Osteocyte (in vitro differentiated cells): ENCODE measurements at regions not wholly inside any gene's neighbourhood (a gene's known extent, or its start where the extent isn't known, plus 50 kb on each side); places are given as distances from the start of the nearest gene placed in this dataset.

Experiments used
- DNase-seq: peaks from one replicate; pipeline ENCODE4 v3.0.0; 2021; ENCODE audit warnings: mixed read lengths; ENCODE audit not compliant: unreplicated experiment; ENCODE audit errors: extremely low spot score
- H3K27ac Mint-ChIP-seq: one replicate; pipeline ENCODE4 v1.8.0; 2021; ENCODE audit warnings: mild to moderate bottlenecking, mixed read lengths; ENCODE audit not compliant: unreplicated experiment
- H3K27me3 Mint-ChIP-seq: one replicate; pipeline ENCODE4 v1.8.0; 2021; ENCODE audit warnings: mixed read lengths; ENCODE audit not compliant: unreplicated experiment
- H3K36me3 Mint-ChIP-seq: one replicate; pipeline ENCODE4 v1.8.0; 2021; ENCODE audit warnings: mixed read lengths; ENCODE audit not compliant: unreplicated experiment
- H3K4me1 Mint-ChIP-seq: one replicate; pipeline ENCODE4 v1.8.0; 2021; ENCODE audit warnings: mixed read lengths; ENCODE audit not compliant: unreplicated experiment
- H3K4me3 Mint-ChIP-seq: one replicate; pipeline ENCODE4 v1.8.0; 2021; ENCODE audit warnings: mild to moderate bottlenecking, moderate library complexity, mixed read lengths; ENCODE audit not compliant: unreplicated experiment
- H3K9me3 Mint-ChIP-seq: one replicate; pipeline ENCODE4 v1.8.0; 2021; ENCODE audit warnings: mixed read lengths; ENCODE audit not compliant: unreplicated experiment
- TF ChIP-seq, protein P1 (sequence below): fragments of 200-600 bp; sonication (generic); IDR thresholded peaks from 2 replicates; pipeline ENCODE4 v1.5.0; 2021; ENCODE audit warnings: antibody characterized with exemption, mild to moderate bottlenecking, moderate library complexity

DNA sequence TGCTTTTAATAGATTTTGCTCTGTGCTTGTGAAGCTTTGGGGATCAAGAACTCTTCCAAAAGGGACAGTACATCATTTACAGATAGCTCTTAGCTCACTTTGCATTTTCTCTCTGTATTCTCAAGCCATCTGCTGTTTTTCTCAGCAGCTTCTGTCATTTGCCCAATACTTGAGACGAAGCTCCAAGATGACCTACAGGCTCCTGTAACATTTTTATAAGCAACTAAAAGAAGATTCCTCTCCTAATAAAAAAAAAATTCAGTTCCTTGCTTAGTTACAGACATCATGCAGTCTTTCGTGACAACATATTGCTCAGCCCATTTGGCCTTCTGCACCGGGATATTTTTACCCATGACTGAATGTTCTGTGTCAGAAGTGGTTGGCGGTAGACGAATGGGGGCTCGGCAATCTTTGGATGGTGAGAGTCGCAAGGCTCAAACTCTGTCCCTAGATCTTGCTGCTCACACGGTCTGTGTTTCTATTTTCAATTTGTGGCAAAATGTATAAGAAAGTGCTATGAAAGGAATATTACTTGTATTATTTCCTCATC is 215.6 kb downstream of the FSCB start:
- Mint-ChIP-seq H3K4me3 (no peak overlapping the region), H3K27me3 (peaks cover 7% of the 10 kb centered on the region), H3K4me1 (no peaks in the 10 kb centered on the region), H3K9me3 (no peaks in the 10 kb centered on the region), H3K27ac (no peak overlapping the region), H3K36me3 (no peaks in the 10 kb centered on the region)
- no peak for DNase-seq
- TF ChIP-seq, protein P1, sequence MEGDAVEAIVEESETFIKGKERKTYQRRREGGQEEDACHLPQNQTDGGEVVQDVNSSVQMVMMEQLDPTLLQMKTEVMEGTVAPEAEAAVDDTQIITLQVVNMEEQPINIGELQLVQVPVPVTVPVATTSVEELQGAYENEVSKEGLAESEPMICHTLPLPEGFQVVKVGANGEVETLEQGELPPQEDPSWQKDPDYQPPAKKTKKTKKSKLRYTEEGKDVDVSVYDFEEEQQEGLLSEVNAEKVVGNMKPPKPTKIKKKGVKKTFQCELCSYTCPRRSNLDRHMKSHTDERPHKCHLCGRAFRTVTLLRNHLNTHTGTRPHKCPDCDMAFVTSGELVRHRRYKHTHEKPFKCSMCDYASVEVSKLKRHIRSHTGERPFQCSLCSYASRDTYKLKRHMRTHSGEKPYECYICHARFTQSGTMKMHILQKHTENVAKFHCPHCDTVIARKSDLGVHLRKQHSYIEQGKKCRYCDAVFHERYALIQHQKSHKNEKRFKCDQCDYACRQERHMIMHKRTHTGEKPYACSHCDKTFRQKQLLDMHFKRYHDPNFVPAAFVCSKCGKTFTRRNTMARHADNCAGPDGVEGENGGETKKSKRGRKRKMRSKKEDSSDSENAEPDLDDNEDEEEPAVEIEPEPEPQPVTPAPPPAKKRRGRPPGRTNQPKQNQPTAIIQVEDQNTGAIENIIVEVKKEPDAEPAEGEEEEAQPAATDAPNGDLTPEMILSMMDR, result no peak

DNA sequence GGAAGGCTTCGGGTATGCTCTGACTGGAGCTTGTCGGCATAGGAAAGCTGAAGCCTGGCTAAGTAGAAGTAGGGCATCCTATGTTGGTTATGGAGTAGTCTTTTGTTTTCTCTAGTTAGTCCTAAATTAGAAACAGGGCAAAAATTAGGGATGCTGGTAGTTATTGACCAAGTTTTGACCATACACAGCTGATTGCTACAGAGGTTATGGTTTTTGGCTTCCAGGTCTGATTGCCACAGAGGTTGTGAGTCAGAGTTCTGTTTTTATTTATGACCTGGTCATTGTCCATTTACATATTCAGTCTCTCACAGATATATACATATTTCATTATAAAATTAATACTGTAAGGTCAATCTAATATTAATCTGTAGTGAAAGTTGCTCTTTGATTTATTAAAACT is 219.2 kb downstream of the FSCB start:
- DNase-seq, result no peak
- Mint-ChIP-seq H3K4me3 (no peak overlapping the region), H3K36me3 (no peaks in the 10 kb centered on the region), H3K27me3 (peaks cover 7% of the 10 kb centered on the region), H3K9me3 (no peaks in the 10 kb centered on the region), H3K4me1 (no peaks in the 10 kb centered on the region), H3K27ac (no peak overlapping the region)
- TF ChIP-seq, protein P1, result no peak

DNA sequence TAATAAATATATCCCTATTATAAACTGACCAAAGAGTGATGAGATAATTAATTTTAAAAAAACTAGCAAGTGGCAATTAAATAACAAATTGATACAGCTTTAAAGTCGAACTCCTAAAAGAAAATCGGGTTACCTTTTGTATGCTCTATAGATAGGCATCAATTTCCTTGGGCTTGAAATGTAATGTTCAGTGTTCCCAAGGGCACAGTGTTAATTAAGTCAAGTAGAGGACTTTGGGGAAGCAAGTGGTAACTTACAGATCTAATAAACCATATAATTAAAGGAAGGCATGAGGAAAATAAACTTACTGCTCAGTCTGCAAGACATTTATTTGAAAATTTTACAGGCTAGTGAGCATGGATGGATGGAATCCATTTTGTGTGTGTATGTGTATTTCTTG is 220.9 kb downstream of the FSCB start:
- H3K36me3 Mint-ChIP-seq, result no peaks in the 10 kb centered on the region
- TF ChIP-seq, protein P1, result no peak
- H3K27ac Mint-ChIP-seq, result no peak overlapping the region
- H3K4me3 Mint-ChIP-seq, result no peak overlapping the region
- no peak for DNase-seq
- H3K27me3 Mint-ChIP-seq, result peaks cover 5% of the 10 kb centered on the region
- no peaks in the 10 kb centered on the region for H3K4me1 Mint-ChIP-seq
- H3K9me3 Mint-ChIP-seq, result no peaks in the 10 kb centered on the region

DNA sequence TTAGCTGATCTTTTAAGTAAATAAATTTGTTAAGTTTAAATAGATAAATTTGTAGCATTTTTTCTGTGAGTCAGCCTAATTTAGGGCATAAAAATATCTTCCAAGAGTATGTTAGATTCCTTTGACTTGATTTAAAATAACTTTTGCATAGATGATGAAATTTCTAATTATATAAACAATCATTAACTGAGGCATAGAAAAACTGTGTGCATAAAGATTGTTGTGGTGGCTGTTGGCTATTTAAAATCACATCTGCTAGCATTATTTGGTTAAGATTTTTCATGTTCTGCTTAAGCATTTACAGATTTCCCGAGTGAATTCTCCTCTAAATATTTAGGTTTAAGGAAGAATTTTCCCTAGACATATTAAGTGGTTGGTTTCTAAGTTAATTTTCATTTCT is 223.2 kb downstream of the FSCB start:
- no peak for DNase-seq
- Mint-ChIP-seq H3K27ac (no peak overlapping the region), H3K36me3 (no peaks in the 10 kb centered on the region), H3K4me1 (no peaks in the 10 kb centered on the region), H3K9me3 (no peaks in the 10 kb centered on the region), H3K4me3 (no peak overlapping the region), H3K27me3 (no peaks in the 10 kb centered on the region)
- TF ChIP-seq, protein P1, result no peak

DNA sequence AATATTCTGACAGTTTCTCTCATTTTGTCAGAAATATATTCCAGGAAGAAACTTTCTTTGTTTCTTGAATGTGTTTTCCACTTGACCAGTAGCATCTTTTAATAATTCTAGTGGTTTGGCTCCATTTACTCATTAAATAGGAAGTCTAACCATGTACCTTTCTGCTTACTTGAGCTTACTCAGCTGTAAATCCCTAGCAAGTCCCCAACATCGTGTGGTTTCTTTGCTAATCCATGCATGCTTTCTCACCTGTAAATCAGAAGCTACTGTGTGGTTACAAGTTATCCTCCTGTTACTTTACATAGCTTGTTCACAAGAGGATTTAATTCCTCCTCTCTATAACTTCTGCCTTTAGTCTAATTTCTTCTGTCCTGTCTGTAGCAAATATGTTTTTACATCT is 227.7 kb downstream of the FSCB start:
- TF ChIP-seq, protein P1, result no peak
- Mint-ChIP-seq H3K4me1 (no peaks in the 10 kb centered on the region), H3K36me3 (no peaks in the 10 kb centered on the region), H3K4me3 (no peak overlapping the region), H3K9me3 (no peaks in the 10 kb centered on the region), H3K27ac (no peak overlapping the region), H3K27me3 (no peaks in the 10 kb centered on the region)
- DNase-seq, result no peak
